ENCODE measurements at regions not wholly inside any gene's neighbourhood (a gene's known extent, or its start where the extent isn't known, plus 50 kb on each side); places are given as distances from the start of the nearest gene placed in this dataset.

DNA sequence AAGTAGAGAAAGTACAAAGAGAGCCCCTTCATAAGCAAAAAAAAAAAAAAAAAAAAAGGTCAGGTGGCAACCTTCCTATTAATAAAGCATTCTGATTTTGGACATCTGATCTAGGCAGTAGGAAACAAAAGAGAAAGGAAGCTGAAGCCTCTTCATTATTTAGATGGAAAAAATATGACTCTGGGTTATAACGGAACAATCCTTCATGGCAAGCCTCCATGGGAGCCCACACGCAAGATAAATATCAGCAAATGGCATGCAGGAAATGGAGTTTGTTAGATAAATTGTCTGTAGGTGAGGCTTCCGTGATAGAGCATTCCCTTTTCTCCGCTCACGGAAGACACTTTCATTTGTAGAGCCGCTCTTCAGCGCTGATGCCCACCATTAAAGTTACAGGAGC lies 381.0 kb downstream of the TTLL7 start:
- no peaks in the 10 kb centered on the region for H4K20me1 ChIP-seq (ENCODE audit: insufficient read depth, low read length)
- in situ Hi-C loops (cut with MboI; ENCODE audit: low sequenced_read_pairs): no loop called here
- no peaks in the 10 kb centered on the region for H3K4me1 ChIP-seq (ENCODE audit: control insufficient read depth, insufficient read depth, low read length)
- H3K4ac ChIP-seq (ENCODE audit: low read depth, low read length): no peak overlapping the region
- H3K14ac ChIP-seq (replicated peaks; ENCODE audit: low read depth, low read length): no peak overlapping the region
- H3K36me3 ChIP-seq (ENCODE audit: control insufficient read depth, insufficient read depth, low read length): no peaks in the 10 kb centered on the region
- ATAC-seq (ENCODE audit: low read depth) (no peak), DNase-seq (no peak)
- ChIA-PET POLR2A (ENCODE audit: unreplicated experiment) (no interaction called here), CTCF (no interaction called here)
- H3K9me3 ChIP-seq (ENCODE audit: control insufficient read depth, insufficient read depth, low read length): no peaks in the 10 kb centered on the region; the same call in 1 of the 2 replicates
- WGBS, 2 experiments (ENCODE audit: extremely low coverage in 2 of 2, insufficient read length in 1 of 2): 67% methylated on average over 3 of the region's 7 CpGs; no CpG with 5 or more reads in 1 of the 2 experiments
- no peak overlapping the region for H2AK5ac ChIP-seq (ENCODE audit: low read depth, low read length)
- H3K9me1 ChIP-seq (ENCODE audit: insufficient read depth, low read length): no peaks in the 10 kb centered on the region
- H2AFZ ChIP-seq (replicated peaks; ENCODE audit: low read length, poor library complexity): no peak overlapping the region
- H3K4me3 ChIP-seq (ENCODE audit: insufficient read depth, low read depth, low read length): no peak overlapping the region
- no peak overlapping the region for H3K23ac ChIP-seq (ENCODE audit: low read depth, low read length)
- H3K56ac ChIP-seq (ENCODE audit: extremely low read depth, insufficient read depth, low read length): no peak overlapping the region
- no peak overlapping the region for H4K91ac ChIP-seq (ENCODE audit: insufficient read depth, low read depth, low read length)
- intact Hi-C loops (cut with micrococcal nuclease): no loop called here
- no TSS peak for BruUV-seq (replicated peaks)
- H3K79me1 ChIP-seq (ENCODE audit: low read depth in 1 of 2, low read length in 2 of 2): no peaks in the 10 kb centered on the region
- H4K5ac ChIP-seq (ENCODE audit: low read depth, low read length): no peak overlapping the region
- no peak overlapping the region for H3K27ac ChIP-seq (ENCODE audit: insufficient read depth, low read length)
- H2BK120ac ChIP-seq (ENCODE audit: low read depth, low read length): no peak overlapping the region
- TF ChIP-seq NFE2L2 (IDR thresholded peaks at IDR 0.05; ENCODE audit: low read depth, low read length) (no peak), USF2 (IDR thresholded peaks at IDR 0.05; ENCODE audit: low read depth, low read length) (no peak), MAZ (IDR thresholded peaks at IDR 0.05; ENCODE audit: borderline replicate concordance, low read depth, low read length) (no peak), CHD1 (IDR thresholded peaks at IDR 0.05; ENCODE audit: low read depth, low read length) (no peak), CTCF (conservative IDR thresholded peaks at IDR 0.05; ENCODE audit: low read depth, low read length) (no peak), FOS (IDR thresholded peaks at IDR 0.05; ENCODE audit: low read depth, low read length) (no peak), RFX5 (IDR thresholded peaks at IDR 0.05; ENCODE audit: low read depth, low read length) (no peak), RCOR1 (IDR thresholded peaks at IDR 0.05; ENCODE audit: insufficient replicate concordance, low read length) (no peak), BHLHE40 (IDR thresholded peaks at IDR 0.05; ENCODE audit: low read depth, low read length) (no peak), MAFK (IDR thresholded peaks at IDR 0.05; ENCODE audit: low read depth, low read length) (no peak), MXI1 (IDR thresholded peaks at IDR 0.05; ENCODE audit: borderline replicate concordance, low read depth, low read length) (no peak), POLR2A (IDR thresholded peaks at IDR 0.05; ENCODE audit: low read depth, low read length) (no peak), RAD21 (IDR thresholded peaks at IDR 0.05; ENCODE audit: low read length) (no peak), SMC3 (IDR thresholded peaks at IDR 0.05; ENCODE audit: low read depth, low read length) (no peak), CEBPB (IDR thresholded peaks at IDR 0.05; ENCODE audit: low read depth, low read length) (no peak)
- TF ChIP-seq, protein P1, sequence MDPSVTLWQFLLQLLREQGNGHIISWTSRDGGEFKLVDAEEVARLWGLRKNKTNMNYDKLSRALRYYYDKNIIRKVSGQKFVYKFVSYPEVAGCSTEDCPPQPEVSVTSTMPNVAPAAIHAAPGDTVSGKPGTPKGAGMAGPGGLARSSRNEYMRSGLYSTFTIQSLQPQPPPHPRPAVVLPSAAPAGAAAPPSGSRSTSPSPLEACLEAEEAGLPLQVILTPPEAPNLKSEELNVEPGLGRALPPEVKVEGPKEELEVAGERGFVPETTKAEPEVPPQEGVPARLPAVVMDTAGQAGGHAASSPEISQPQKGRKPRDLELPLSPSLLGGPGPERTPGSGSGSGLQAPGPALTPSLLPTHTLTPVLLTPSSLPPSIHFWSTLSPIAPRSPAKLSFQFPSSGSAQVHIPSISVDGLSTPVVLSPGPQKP (IDR thresholded peaks at IDR 0.05; ENCODE audit: borderline replicate concordance, low read depth, low read length): no peak
- H3K27me3 ChIP-seq (ENCODE audit: control insufficient read depth, insufficient read depth, low read length): no peaks in the 10 kb centered on the region
- no peak overlapping the region for H2BK5ac ChIP-seq (ENCODE audit: low read depth, low read length, poor library complexity, severe bottlenecking)
- H3K4me2 ChIP-seq (ENCODE audit: low read depth, low read length): no peak overlapping the region
- no peak overlapping the region for H4K8ac ChIP-seq (ENCODE audit: low read depth in 2 of 2, low read length in 2 of 2)
- dilution Hi-C loops (cut with HindIII; ENCODE audit: low sequenced_read_pairs, unreplicated experiment): no loop called here
- no peak overlapping the region for H2BK15ac ChIP-seq (ENCODE audit: low read depth, low read length)
- H2BK20ac ChIP-seq (ENCODE audit: low read depth, low read length): no peak overlapping the region
- no peak overlapping the region for H3K18ac ChIP-seq (ENCODE audit: low read depth, low read length)
- H2AK9ac ChIP-seq (replicated peaks; ENCODE audit: low read depth, low read length, poor library complexity): no peak overlapping the region
- H3K9ac ChIP-seq (ENCODE audit: low read depth, low read length): no peak overlapping the region
